Endothelial cell of umbilical vein (primary cell): ENCODE measurements at regions not wholly inside any gene's neighbourhood (a gene's known extent, or its start where the extent isn't known, plus 50 kb on each side); places are given as distances from the start of the nearest gene placed in this dataset.

Experiments
- EZH2 ChIP-seq: IDR thresholded peaks from 2 replicates; pipeline ENCODE4 v1.6.1; 2012; ENCODE audit warnings: borderline replicate concordance, low read depth, mild to moderate bottlenecking, moderate library complexity, low read length, inconsistent platforms; ENCODE audit not compliant: severe bottlenecking
- FOS ChIP-seq: IDR thresholded peaks from 2 replicates; pipeline ENCODE4 v1.6.1; 2011; ENCODE audit warnings: mild to moderate bottlenecking, low read length, moderate library complexity, borderline replicate concordance; ENCODE audit not compliant: insufficient read depth
- JUN ChIP-seq: IDR thresholded peaks from 2 replicates; pipeline ENCODE4 v1.6.1; 2011; ENCODE audit warnings: borderline replicate concordance, low read depth; ENCODE audit not compliant: insufficient read length, insufficient read depth
- MAX ChIP-seq: IDR thresholded peaks from 2 replicates; pipeline ENCODE4 v1.6.1; 2011; ENCODE audit not compliant: insufficient read depth, insufficient read length
- MYC ChIP-seq: IDR thresholded peaks from one replicate; pipeline ENCODE4 v1.6.1; 2011; ENCODE audit warnings: mild to moderate bottlenecking, low read depth, low read length
- POLR2A ChIP-seq: IDR thresholded peaks from 2 replicates; pipeline ENCODE4 v1.6.1; 2012; ENCODE audit warnings: low read depth, mild to moderate bottlenecking, control low read depth, low read length
- POLR2AphosphoS5 ChIP-seq: IDR thresholded peaks from 2 replicates; pipeline ENCODE4 v1.6.1; 2012; ENCODE audit warnings: low read depth, mild to moderate bottlenecking, control low read depth, low read length, moderate library complexity; ENCODE audit not compliant: insufficient read depth
- TF ChIP-seq, protein P1 (sequence below), 2 donors: IDR thresholded peaks; 1 replicate in 1 of 2; 2 replicates in 1 of 2; pipeline ENCODE4 v1.5.1; 2011; ENCODE audit warnings: low read length in 2 of 2, mild to moderate bottlenecking in 2 of 2, moderate library complexity in 2 of 2, control low read depth in 1 of 2, inconsistent platforms in 1 of 2, low read depth in 1 of 2; ENCODE audit not compliant: insufficient read depth in 1 of 2; ENCODE audit errors: extremely low read depth in 1 of 2

DNA sequence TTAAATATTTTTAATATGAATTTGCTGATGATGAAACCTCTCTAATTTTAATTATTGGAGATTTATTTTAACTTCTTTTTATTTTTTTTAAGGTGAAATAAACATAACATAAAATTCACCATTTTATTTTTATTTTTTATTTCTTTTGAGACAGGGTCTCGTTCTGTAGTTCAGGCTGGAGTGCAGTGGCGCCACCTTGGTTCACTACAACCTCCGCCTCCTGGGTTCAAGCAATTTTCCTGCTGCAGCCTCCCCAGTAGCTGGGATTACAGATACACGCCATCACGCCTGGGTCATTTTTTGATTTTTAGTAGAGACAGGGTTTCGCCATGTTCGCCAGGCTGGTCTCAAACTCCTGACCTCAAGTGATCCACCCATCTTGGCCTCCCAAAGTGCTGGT is 402.9 kb downstream of the PRR16 start:
- TF ChIP-seq, protein P1, sequence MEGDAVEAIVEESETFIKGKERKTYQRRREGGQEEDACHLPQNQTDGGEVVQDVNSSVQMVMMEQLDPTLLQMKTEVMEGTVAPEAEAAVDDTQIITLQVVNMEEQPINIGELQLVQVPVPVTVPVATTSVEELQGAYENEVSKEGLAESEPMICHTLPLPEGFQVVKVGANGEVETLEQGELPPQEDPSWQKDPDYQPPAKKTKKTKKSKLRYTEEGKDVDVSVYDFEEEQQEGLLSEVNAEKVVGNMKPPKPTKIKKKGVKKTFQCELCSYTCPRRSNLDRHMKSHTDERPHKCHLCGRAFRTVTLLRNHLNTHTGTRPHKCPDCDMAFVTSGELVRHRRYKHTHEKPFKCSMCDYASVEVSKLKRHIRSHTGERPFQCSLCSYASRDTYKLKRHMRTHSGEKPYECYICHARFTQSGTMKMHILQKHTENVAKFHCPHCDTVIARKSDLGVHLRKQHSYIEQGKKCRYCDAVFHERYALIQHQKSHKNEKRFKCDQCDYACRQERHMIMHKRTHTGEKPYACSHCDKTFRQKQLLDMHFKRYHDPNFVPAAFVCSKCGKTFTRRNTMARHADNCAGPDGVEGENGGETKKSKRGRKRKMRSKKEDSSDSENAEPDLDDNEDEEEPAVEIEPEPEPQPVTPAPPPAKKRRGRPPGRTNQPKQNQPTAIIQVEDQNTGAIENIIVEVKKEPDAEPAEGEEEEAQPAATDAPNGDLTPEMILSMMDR (IDR thresholded peaks at IDR 0.05; ENCODE audit: extremely low read depth in 1 of 2, insufficient read depth in 1 of 2, low read depth in 1 of 2, low read length in 2 of 2): no peak
- TF ChIP-seq POLR2A: no peak
- no peak for TF ChIP-seq EZH2
- no peak for TF ChIP-seq MAX
- TF ChIP-seq POLR2AphosphoS5: no peak
- TF ChIP-seq MYC: no peak
- TF ChIP-seq FOS: no peak
- no peak for TF ChIP-seq JUN
